ENCODE measurements at regions not wholly inside any gene's neighbourhood (a gene's known extent, or its start where the extent isn't known, plus 50 kb on each side); places are given as distances from the start of the nearest gene placed in this dataset.
"Not testable (repeated sequence)": the region's sequence is repeated elsewhere in the genome, so short reads cannot be mapped to it uniquely, and the experiment has no call there.

DNA sequence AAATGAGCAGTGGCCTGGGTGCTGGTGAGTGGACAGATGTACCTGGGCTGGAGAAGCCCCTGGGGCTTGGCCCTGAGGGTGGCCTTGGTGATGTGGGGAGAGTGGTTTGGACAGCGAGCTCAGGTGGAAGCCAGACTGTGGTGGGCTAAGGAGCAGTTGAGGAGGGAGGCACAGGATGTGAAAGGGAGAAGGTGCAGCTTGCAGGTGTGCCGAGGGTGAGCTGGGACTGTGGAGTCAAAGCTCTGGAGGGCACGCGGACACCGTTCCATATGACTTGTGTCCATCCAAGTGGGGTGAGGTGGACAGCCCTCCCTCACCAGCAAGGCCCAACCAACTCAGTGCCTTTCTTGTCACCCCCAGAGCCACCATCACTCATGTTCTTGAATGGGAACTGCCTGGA, 170.8 kb upstream of the ZNF267 start:
- no peak for DNase-seq

- DNase-seq = no peak
These were observed 170.0 kb upstream of the ZNF267 start for GRCh38 chr16:31703526-31704128.

- no peak for DNase-seq
These were observed 169.5 kb upstream of the ZNF267 start for GRCh38 chr16:31704138-31704537.

DNA sequence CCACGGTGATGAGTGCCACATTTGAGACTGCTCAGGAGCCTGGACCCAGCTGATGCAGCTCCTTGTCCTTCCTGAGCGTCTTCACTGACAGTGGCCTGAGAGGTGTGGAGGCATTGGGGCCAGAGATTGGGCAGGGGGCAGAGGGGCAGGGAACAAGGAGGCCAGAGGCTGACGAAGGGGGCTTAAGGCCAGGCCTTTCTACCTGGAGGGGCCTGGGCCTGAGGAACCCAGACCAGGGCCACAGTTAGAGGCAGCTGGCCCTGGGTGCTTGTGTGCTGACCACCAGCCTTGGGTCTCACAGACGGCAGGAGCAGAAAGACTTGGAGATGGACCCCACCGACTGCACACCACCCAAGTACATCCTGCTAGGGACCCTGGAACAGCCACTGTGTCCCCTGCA, 168.2 kb upstream of the ZNF267 start:
- DNase-seq = no peak

GRCh38 chr16:31706318-31706717, 167.3 kb upstream of the ZNF267 start:
- DNase-seq = no peak

- no peak for DNase-seq
These were observed 166.7 kb upstream of the ZNF267 start for GRCh38 chr16:31706925-31707324.

DNA sequence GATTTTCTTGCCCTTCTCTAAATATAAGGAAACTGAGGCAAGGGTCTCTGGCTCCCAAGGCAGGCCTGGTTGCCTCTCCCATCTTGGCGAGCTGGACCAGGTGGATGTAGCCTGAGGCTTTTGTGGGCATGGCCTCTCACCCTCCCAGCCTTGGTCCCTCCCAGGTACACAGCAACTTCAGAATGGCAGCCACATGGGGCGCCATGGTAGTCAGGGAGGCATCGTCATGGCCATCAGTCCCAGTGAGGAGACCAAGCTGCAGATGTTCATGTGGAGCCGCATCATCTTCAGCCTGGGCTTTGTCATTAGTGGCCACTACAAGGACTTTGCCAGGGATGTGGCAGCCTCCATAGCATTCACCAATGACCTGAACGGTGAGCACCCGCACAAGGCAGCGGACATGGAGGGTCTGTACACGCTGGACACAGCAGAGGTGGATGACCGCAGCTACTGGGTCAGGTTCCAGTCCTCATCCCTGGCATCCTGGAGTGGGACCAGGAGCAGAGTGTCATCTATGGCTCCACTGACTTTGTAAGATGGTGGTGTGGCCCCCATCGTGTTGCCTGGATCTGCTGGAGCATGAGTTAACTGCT, 165.8 kb upstream of the ZNF267 start:
- DNase-seq = no peak

- DNase-seq = no peak
These were observed 165.3 kb upstream of the ZNF267 start for GRCh38 chr16:31708348-31708747.

DNA sequence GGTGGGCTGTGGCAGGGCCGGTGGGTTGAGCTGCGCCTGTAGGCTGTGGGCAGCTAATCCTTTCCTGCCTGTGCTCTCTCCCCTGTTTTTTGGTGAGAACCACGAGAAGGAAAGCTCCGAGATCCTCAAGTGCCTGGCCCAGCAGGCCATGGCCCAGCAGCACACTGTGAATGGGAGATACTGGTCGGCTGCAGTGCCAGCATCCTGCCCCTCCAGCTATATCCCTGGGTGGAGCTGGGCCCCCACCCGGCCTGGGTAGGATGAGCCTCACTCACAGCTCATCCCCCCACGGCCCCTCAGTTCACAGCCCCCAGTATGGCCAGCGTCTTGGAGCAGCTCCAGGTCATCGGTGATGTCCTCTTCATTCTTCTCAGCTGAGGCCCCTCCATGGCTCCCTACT, 164.4 kb upstream of the ZNF267 start:
- no peak for DNase-seq

- no peak for DNase-seq
These were observed 163.5 kb upstream of the ZNF267 start for GRCh38 chr16:31710134-31710533.

- DNase-seq = no peak
These were observed 162.7 kb upstream of the ZNF267 start for GRCh38 chr16:31710880-31711279.

GRCh38 chr16:31711344-31711845, 162.2 kb upstream of the ZNF267 start:
- DNase-seq = no peak

GRCh38 chr16:31712064-31712540, 161.5 kb upstream of the ZNF267 start:
- no peak for DNase-seq

DNA sequence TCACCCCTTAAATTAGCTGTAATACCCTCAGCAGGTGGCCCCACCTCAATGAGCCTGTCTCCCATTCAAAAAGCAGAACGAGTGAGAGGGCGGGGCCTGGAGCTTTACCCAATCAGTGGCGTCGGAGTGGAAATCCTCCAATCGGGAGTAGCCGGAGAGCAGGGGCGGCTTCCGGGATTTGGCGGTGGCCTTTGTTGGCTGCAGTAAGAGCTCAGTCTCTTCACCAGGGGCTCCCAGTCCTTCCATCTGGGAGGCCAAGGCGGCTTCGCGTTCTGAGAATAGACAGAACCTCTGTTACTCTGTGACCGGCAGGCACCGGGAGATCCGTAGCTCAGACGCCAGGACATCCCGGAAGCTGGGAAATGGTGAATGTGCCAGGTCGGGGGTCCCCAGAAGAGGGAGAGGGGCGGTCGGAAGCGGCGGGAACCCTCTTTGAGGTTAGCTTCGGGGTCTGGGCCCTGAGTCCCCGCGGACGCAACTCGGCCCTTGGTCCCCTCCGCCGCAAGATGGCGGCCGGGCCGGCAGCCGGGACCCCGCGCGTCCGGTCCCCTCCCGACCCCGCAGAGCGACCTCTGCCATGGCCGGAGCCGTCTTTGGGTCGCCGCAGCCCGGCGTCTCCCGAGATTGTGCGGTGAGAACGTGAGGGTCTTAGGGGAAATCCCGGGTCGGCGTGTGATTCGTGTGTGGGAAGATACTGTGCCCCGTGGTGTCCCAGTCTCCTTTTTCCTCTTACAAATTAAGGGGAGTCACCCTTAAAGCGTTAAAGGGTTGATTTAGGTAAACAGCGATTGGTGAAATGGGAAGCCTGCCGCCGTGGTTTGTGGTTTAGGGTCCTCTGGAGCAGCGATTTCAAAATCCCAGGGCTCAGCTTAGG, 160.3 kb upstream of the ZNF267 start:
- peak; percentile 89 for DNase-seq

DNA sequence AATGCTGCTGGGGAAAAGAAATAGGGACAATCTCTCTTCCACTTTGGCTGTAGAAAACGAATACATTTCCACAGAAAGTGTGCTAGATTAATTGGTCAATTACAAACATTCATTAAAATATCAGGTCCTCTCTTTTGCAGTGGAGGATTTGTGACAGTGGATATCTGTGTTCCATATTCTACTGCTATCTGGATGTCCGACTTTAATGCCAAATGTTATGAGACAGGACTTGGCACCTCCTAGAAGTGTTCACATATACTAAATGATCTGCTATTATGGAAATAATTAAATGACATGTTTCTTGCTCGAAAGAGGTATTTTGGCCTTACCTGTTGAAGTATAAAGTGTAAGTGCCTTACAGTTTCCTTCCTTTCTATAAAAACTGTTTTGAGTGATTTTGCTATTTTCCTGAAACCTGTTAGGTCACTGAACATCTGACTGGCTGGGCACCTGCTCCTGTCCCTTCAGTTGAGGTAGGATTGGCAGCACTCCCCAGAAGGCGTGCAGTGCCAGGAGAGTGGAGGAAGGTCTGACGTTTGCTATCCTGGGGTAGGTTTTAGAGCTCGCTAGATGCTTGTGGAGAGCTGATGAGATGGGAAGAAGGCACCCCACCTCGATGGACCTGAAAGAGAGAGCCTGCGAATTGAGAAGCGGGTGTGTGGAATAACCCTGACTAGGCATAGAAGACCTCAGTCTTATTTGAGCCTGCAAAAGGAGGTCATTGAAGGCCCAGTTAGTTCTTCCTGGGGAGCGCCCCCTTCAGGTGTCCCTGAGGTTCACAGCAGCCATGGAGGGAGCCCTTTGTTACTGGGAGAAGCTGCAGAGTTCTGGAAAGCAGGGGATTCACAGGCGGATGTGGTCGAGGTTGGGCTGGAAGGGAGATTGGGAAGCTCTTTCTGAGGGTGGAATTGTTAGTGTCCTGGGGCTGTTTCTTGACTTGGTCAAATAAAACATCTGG, 159.4 kb upstream of the ZNF267 start:
- no peak for DNase-seq

GRCh38 chr16:31714903-31715504, 158.6 kb upstream of the ZNF267 start:
- DNase-seq = no peak

DNA sequence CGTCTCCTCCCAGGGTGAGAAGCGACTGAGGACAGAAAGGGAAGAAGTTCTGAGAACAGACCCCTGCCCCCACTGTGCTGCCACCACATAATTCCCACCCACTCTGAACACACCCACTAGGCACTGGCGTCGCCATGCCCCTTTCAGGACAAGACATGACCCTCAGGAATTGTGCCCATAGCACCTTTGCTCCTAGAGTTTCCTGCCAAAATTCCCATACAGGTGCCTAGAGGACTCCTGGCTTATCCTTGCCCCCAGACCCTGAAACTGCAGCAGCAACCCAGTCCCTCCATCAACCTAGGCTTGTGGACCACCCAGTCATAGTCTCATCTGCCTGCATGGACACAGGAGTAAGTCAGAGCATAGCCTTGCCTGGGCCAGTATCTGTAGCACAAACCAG, 157.7 kb upstream of the ZNF267 start:
- no peak for DNase-seq

DNA sequence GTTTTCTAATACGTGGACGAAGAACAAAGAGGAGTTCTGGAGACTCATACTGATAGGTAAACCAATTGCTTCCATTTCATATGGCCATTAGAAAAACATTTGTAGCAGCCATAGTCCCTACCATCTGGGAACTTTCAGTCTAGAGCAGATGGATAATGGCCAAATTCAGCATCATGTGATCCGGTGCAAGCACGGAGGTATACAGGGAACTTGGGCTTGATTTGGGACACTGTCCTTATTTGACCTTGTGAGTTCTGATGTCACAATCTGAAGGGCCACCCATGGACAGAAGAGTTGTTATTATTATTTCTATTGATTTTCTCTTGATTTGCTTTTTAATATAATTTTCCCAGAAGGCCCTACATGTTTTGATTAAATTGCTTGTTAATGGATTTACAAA, 154.6 kb upstream of the ZNF267 start:
- no peak for DNase-seq

DNA sequence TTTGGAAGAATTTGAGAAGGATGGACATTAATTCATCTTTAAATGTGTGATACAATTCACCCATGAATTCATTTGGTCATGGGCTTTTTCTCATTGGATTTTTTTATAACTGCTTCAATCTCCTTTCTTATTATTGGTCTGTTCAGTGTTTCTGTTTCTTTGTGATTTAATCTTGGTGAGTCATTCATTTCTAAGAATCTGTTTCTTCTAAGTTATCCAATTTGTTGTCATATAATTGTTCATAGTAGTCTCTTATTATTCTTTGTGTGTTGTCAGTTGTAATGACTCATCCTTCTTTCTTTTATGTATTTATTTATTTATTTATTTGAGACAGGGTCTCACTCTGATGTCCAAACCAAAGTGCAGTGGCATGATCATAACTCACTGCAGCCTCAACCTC, 146.1 kb upstream of the ZNF267 start:
- no peak for DNase-seq

DNA sequence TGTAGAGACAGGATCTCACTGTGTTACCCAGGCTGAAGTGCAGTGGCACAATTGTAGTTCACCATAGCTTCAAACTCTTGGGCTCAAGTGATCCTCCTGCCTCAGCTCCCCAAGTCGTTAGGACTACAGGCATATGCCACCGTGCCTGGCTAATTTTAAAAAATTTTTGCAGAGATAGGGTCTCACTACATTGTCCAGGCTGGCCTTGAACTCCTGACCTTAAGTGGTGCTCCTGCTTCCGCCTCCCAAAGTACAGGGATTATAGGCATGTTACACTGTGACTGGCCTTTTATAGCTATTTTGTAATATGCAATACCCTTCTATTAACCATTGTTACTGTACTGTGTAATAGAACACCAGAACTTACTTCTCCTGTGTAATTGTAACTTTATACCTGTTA, 139.3 kb upstream of the ZNF267 start:
- DNase-seq = no peak

DNA sequence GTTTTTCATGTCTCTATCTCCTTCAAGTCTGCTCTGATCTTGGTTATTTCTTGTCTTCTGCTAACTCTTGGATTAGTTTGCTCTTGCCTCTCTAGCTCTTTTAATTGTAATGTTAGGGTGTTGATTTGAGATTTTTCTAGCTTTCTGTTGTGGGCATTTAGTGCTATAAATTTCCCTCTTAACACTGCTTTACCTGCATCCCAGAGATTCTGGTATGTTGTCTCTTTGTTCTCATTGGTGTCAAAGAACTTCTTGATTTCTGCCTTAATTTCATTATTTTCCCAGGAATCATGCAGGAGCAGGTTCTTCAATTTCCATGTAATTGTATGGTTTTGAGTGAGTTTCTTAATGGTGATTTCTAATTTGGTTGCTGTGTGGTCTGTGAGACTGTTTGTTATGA, 128.5 kb upstream of the ZNF267 start:
- not testable (repeated sequence) for DNase-seq

- DNase-seq = no peak
These were observed 127.7 kb upstream of the ZNF267 start for GRCh38 chr16:31745900-31746299.

Measured in effector CD8-positive, alpha-beta T cell (primary cell).